ENCODE measurements at regions not wholly inside any gene's neighbourhood (a gene's known extent, or its start where the extent isn't known, plus 50 kb on each side); places are given as distances from the start of the nearest gene placed in this dataset.

GRCh38 chr2:15825276-15825980 is 114.9 kb upstream of the MYCN start:
- no peak for TF ChIP-seq ZNF70 (CRISPR knock-in tag; IDR thresholded peaks at IDR 0.05)
- TF ChIP-seq BACH2 (CRISPR knock-in tag; IDR thresholded peaks at IDR 0.05; ENCODE audit: borderline replicate concordance) = no peak
- TF ChIP-seq PATZ1 (CRISPR knock-in tag; IDR thresholded peaks at IDR 0.05; ENCODE audit: borderline replicate concordance) = no peak
- TF ChIP-seq ARNTL (CRISPR knock-in tag; IDR thresholded peaks at IDR 0.05; ENCODE audit: borderline replicate concordance, low read depth) = no peak
- no peak for TF ChIP-seq TCF4 (CRISPR knock-in tag; IDR thresholded peaks at IDR 0.05; ENCODE audit: borderline replicate concordance)
- TF ChIP-seq OSR1 (CRISPR knock-in tag; IDR thresholded peaks at IDR 0.05) = no peak
- no peak for TF ChIP-seq RARB (CRISPR knock-in tag; IDR thresholded peaks at IDR 0.05)
- no peak for TF ChIP-seq TOX (CRISPR knock-in tag; IDR thresholded peaks at IDR 0.05; ENCODE audit: borderline replicate concordance)
- TF ChIP-seq PPARA (CRISPR knock-in tag; IDR thresholded peaks at IDR 0.05; ENCODE audit: borderline replicate concordance) = no peak
- TF ChIP-seq POU6F1 (CRISPR knock-in tag; IDR thresholded peaks at IDR 0.05; ENCODE audit: borderline replicate concordance, low read depth) = no peak
